GM23338 (cell line): ENCODE measurements at regions not wholly inside any gene's neighbourhood (a gene's known extent, or its start where the extent isn't known, plus 50 kb on each side); places are given as distances from the start of the nearest gene placed in this dataset.

ENCODE experiments used
- ATAC-seq: fragments of 200-7000 bp; cut with Tn5 transposase; 3 replicates; pipeline ENCODE4 v1.9.1; 2020
- DNase-seq: peaks from one replicate; pipeline ENCODE4 v3.0.0-alpha.2; 2015; ENCODE audit warnings: low spot score
- H2AFZ ChIP-seq: fragments of 200-600 bp; sonication (generic); 2 replicates; pipeline ENCODE4 v1.8.0; 2016; ENCODE audit warnings: antibody characterized with exemption, mild to moderate bottlenecking, moderate library complexity
- H3F3A ChIP-seq: fragments of 200-600 bp; sonication (generic); replicated peaks from 2 replicates; pipeline ENCODE4 v1.8.0; 2017; ENCODE audit warnings: antibody characterized with exemption, mixed run types, low read depth
- H3K27ac ChIP-seq: fragments of 200-600 bp; sonication (generic); 2 replicates; pipeline ENCODE4 v1.6.1; 2016; ENCODE audit warnings: low read depth
- H3K27me3 ChIP-seq: fragments of 200-600 bp; sonication (generic); 2 replicates; pipeline ENCODE4 v1.8.0; 2016; ENCODE audit warnings: mild to moderate bottlenecking, mixed run types, moderate library complexity; ENCODE audit not compliant: insufficient read depth
- H3K36me3 ChIP-seq: fragments of 200-600 bp; sonication (generic); 2 replicates; pipeline ENCODE4 v1.8.0; 2016; ENCODE audit warnings: mild to moderate bottlenecking; ENCODE audit not compliant: insufficient read depth
- H3K4me1 ChIP-seq: fragments of 200-600 bp; sonication (generic); 2 replicates; pipeline ENCODE4 v1.8.0; 2016; ENCODE audit warnings: mild to moderate bottlenecking, moderate library complexity; ENCODE audit not compliant: insufficient read depth
- H3K4me2 ChIP-seq: fragments of 200-600 bp; sonication (generic); 2 replicates; pipeline ENCODE4 v1.7.1; 2017; ENCODE audit warnings: mixed run types
- H3K4me3 ChIP-seq: fragments of 200-600 bp; sonication (generic); 2 replicates; pipeline ENCODE4 v1.6.1; 2016; ENCODE audit warnings: mixed run types
- H3K79me2 ChIP-seq: fragments of 200-600 bp; sonication (generic); replicated peaks from 2 replicates; pipeline ENCODE4 v1.8.0; 2017; ENCODE audit warnings: mild to moderate bottlenecking; ENCODE audit not compliant: insufficient read depth
- H3K9me2 ChIP-seq: fragments of 200-600 bp; sonication (generic); 2 replicates; pipeline ENCODE4 v1.8.0; 2017; ENCODE audit not compliant: insufficient read depth
- H4K20me1 ChIP-seq: fragments of 200-600 bp; sonication (generic); replicated peaks from 2 replicates; pipeline ENCODE4 v1.8.0; 2017; ENCODE audit warnings: mild to moderate bottlenecking; ENCODE audit not compliant: insufficient read depth
- H3K27ac Mint-ChIP-seq: 2 replicates; pipeline ENCODE4 v1.8.0; 2020; ENCODE audit warnings: inconsistent platforms, mild to moderate bottlenecking, moderate library complexity, mixed read lengths
- H3K27me3 Mint-ChIP-seq: 3 replicates; pipeline ENCODE4 v1.8.0; 2022; ENCODE audit warnings: low read depth, mild to moderate bottlenecking, moderate library complexity, mixed read lengths, inconsistent platforms; ENCODE audit not compliant: insufficient read depth, poor library complexity
- H3K36me3 Mint-ChIP-seq: 3 replicates; pipeline ENCODE4 v1.8.0; 2021; ENCODE audit warnings: low read depth, mild to moderate bottlenecking, inconsistent platforms, moderate library complexity, mixed read lengths
- H3K4me1 Mint-ChIP-seq: 3 replicates; pipeline ENCODE4 v1.8.0; 2020; ENCODE audit warnings: mild to moderate bottlenecking, inconsistent platforms, mixed read lengths
- H3K4me3 Mint-ChIP-seq: 3 replicates; pipeline ENCODE4 v1.8.0; 2021; ENCODE audit warnings: moderate library complexity, mild to moderate bottlenecking, inconsistent platforms, mixed read lengths
- H3K9me3 Mint-ChIP-seq: 3 replicates; pipeline ENCODE4 v1.8.0; 2020; ENCODE audit warnings: moderate library complexity, mild to moderate bottlenecking, inconsistent platforms, mixed read lengths
- CREB1 ChIP-seq: fragments of 250-450 bp; sonication (Bioruptor Pico); IDR thresholded peaks from 2 replicates; pipeline ENCODE4 v1.5.0; 2020; ENCODE audit warnings: low read depth, mild to moderate bottlenecking, moderate library complexity
- CTCF ChIP-seq, 2 experiments: fragments of 200-600 bp in 1 of 2; sonication (generic) in 1 of 2; conservative IDR thresholded peaks; 2 replicates each; pipeline versions ENCODE4 v1.5.1 to v1.6.1; 2016 to 2017; ENCODE audit warnings: antibody characterized with exemption in 2 of 2, low read depth in 2 of 2, mild to moderate bottlenecking in 2 of 2, moderate library complexity in 1 of 2
- ETS1 ChIP-seq: IDR thresholded peaks from 2 replicates; pipeline ENCODE4 v1.6.1; 2016; ENCODE audit warnings: antibody characterized with exemption
- EZH2 ChIP-seq: fragments of 200-600 bp; sonication (generic); IDR thresholded peaks from one replicate; pipeline ENCODE4 v1.8.0; 2017; ENCODE audit warnings: antibody characterized with exemption, mild to moderate bottlenecking, low read depth; ENCODE audit not compliant: unreplicated experiment
- EZH2phosphoT487 ChIP-seq: fragments of 200-600 bp; sonication (generic); IDR thresholded peaks from one replicate; pipeline ENCODE4 v1.8.1; 2018; ENCODE audit warnings: antibody characterized with exemption; ENCODE audit not compliant: unreplicated experiment
- JUNB ChIP-seq: IDR thresholded peaks from one replicate; pipeline ENCODE4 v1.6.1; 2016; ENCODE audit warnings: antibody characterized with exemption; ENCODE audit not compliant: unreplicated experiment
- NANOG ChIP-seq: IDR thresholded peaks from 2 replicates; pipeline ENCODE4 v1.6.1; 2016; ENCODE audit warnings: antibody characterized with exemption, borderline replicate concordance
- POLR2AphosphoS5 ChIP-seq: IDR thresholded peaks from 2 replicates; pipeline ENCODE4 v1.6.1; 2016; ENCODE audit warnings: antibody characterized with exemption, low read depth
- REST ChIP-seq: IDR thresholded peaks from one replicate; pipeline ENCODE4 v1.6.1; 2018; ENCODE audit warnings: antibody characterized with exemption; ENCODE audit not compliant: unreplicated experiment
- STAT1 ChIP-seq: IDR thresholded peaks from one replicate; pipeline ENCODE4 v1.6.1; 2016; ENCODE audit warnings: antibody characterized with exemption; ENCODE audit not compliant: unreplicated experiment
- ZNF114 ChIP-seq: fragments of 250-450 bp; sonication (Bioruptor Pico); IDR thresholded peaks from 2 replicates; pipeline ENCODE4 v1.5.0; 2020; ENCODE audit warnings: mild to moderate bottlenecking, moderate library complexity
- ZNF331 ChIP-seq: fragments of 250-450 bp; sonication (Bioruptor Pico); IDR thresholded peaks from 2 replicates; pipeline ENCODE4 v1.5.0; 2020; ENCODE audit warnings: low read depth, mild to moderate bottlenecking, moderate library complexity
- ZNF462 ChIP-seq: fragments of 250-450 bp; sonication (Bioruptor Pico); IDR thresholded peaks from 2 replicates; pipeline ENCODE4 v1.5.0; 2020; ENCODE audit warnings: mild to moderate bottlenecking, moderate library complexity

GRCh38 chr1:96366516-96366915 is 355.1 kb upstream of the PTBP2 start:
- no peak overlapping the region for H3K27ac Mint-ChIP-seq
- no peak overlapping the region for H3K4me2 ChIP-seq
- H3K9me3 Mint-ChIP-seq: no peaks in the 10 kb centered on the region; the same call in 2 of the 3 replicates
- no peaks in the 10 kb centered on the region for H3K27me3 ChIP-seq
- no peaks in the 10 kb centered on the region for H3K4me1 ChIP-seq
- H3K4me3 ChIP-seq: no peak overlapping the region
- H3K27me3 Mint-ChIP-seq: no peaks in the 10 kb centered on the region
- H4K20me1 ChIP-seq: no peaks in the 10 kb centered on the region
- ATAC-seq (no peak), DNase-seq (no peak)
- H3K4me1 Mint-ChIP-seq: peaks cover 5% of the 10 kb centered on the region; the same call in 2 of the 3 replicates
- no peaks in the 10 kb centered on the region for H3K36me3 ChIP-seq
- H3K36me3 Mint-ChIP-seq: no peaks in the 10 kb centered on the region
- H3K27ac ChIP-seq: no peak overlapping the region
- TF ChIP-seq ZNF462 (CRISPR knock-in tag) (no peak), ZNF114 (no peak), CTCF (conservative IDR thresholded peaks at IDR 0.05; ENCODE audit: low read depth in 2 of 2) (no peak), STAT1 (no peak), REST (no peak), JUNB (no peak), EZH2phosphoT487 (no peak), ETS1 (no peak), CREB1 (CRISPR knock-in tag) (no peak), NANOG (no peak), EZH2 (no peak), POLR2AphosphoS5 (no peak), ZNF331 (CRISPR knock-in tag) (no peak)
- H3F3A ChIP-seq: no peaks in the 10 kb centered on the region
- no peak overlapping the region for H2AFZ ChIP-seq
- no peak overlapping the region for H3K4me3 Mint-ChIP-seq
- H3K9me2 ChIP-seq: peaks cover 7% of the 10 kb centered on the region; the same call in 1 of the 2 replicates
- H3K79me2 ChIP-seq: no peaks in the 10 kb centered on the region
